DOHH2 (cell line): ENCODE measurements at regions not wholly inside any gene's neighbourhood (a gene's known extent, or its start where the extent isn't known, plus 50 kb on each side); places are given as distances from the start of the nearest gene placed in this dataset.

Experiments used
- H3F3A ChIP-seq: fragments of 200-600 bp; sonication (generic), shearing (Covaris generic); 2 replicates; pipeline ENCODE4 v1.6.0; 2016; ENCODE audit warnings: antibody characterized with exemption, mild to moderate bottlenecking; ENCODE audit not compliant: control insufficient read depth, insufficient read depth
- H3K27ac ChIP-seq: fragments of 200-600 bp; sonication (generic); 2 replicates; pipeline ENCODE4 v1.5.1; 2014; ENCODE audit warnings: low read depth, mild to moderate bottlenecking, low read length, moderate library complexity
- H3K27me3 ChIP-seq: fragments of 200-600 bp; sonication (generic); 2 replicates; pipeline ENCODE4 v1.6.1; 2014; ENCODE audit warnings: mild to moderate bottlenecking, low read length, mixed read lengths; ENCODE audit not compliant: control insufficient read depth
- H3K36me3 ChIP-seq: fragments of 200-600 bp; sonication (generic); 2 replicates; pipeline ENCODE4 v1.6.1; 2014; ENCODE audit warnings: mild to moderate bottlenecking, low read length, moderate library complexity, mixed read lengths; ENCODE audit not compliant: control insufficient read depth
- H3K4me1 ChIP-seq: fragments of 200-600 bp; sonication (generic); 2 replicates; pipeline ENCODE4 v1.6.1; 2014; ENCODE audit warnings: mild to moderate bottlenecking, low read length, mixed read lengths; ENCODE audit not compliant: control insufficient read depth
- H3K4me2 ChIP-seq: fragments of 200-600 bp; sonication (generic); 2 replicates; pipeline ENCODE4 v1.6.0; 2014; ENCODE audit warnings: mild to moderate bottlenecking, low read length, moderate library complexity
- H3K4me3 ChIP-seq: fragments of 200-600 bp; sonication (generic); 2 replicates; pipeline ENCODE4 v1.5.1; 2014; ENCODE audit warnings: mild to moderate bottlenecking, low read length, mixed read lengths
- H3K79me2 ChIP-seq: fragments of 200-600 bp; sonication (generic); 2 replicates; pipeline ENCODE4 v1.6.1; 2014; ENCODE audit warnings: mild to moderate bottlenecking, low read length, mixed read lengths; ENCODE audit not compliant: control insufficient read depth
- H3K9me2 ChIP-seq: fragments of 200-600 bp; sonication (generic); replicated peaks from 2 replicates; pipeline ENCODE4 v1.6.1; 2014; ENCODE audit warnings: mild to moderate bottlenecking, low read length, mixed read lengths; ENCODE audit not compliant: control insufficient read depth
- H3K9me3 ChIP-seq: fragments of 200-600 bp; sonication (generic); 2 replicates; pipeline ENCODE4 v1.6.1; 2014; ENCODE audit warnings: antibody characterized with exemption, low read length, mixed read lengths; ENCODE audit not compliant: control insufficient read depth, insufficient read depth
- H4K20me1 ChIP-seq: fragments of 200-600 bp; sonication (generic); 2 replicates; pipeline ENCODE4 v1.6.0; 2014; ENCODE audit warnings: low read depth, mild to moderate bottlenecking, antibody characterized with exemption, low read length, moderate library complexity; ENCODE audit not compliant: control insufficient read depth, insufficient read depth
- CTCF ChIP-seq: fragments of 200-600 bp; sonication (generic); IDR thresholded peaks from one replicate; pipeline ENCODE4 v1.5.1; 2014; ENCODE audit warnings: antibody characterized with exemption, mild to moderate bottlenecking, low read depth, low read length; ENCODE audit not compliant: poor library complexity, severe bottlenecking
- EZH2phosphoT487 ChIP-seq: fragments of 200-600 bp; sonication (generic); IDR thresholded peaks from 2 replicates; pipeline ENCODE4 v1.6.1; 2017; ENCODE audit warnings: borderline replicate concordance, mild to moderate bottlenecking, antibody characterized with exemption, low read length, moderate library complexity, mixed read lengths

- Histone ChIP-seq H3K9me2 (no peaks in the 10 kb centered on the region), H3K79me2 (no peaks in the 10 kb centered on the region), H3K36me3 (no peaks in the 10 kb centered on the region), H3K27ac (no peak overlapping the region), H3K4me1 (no peaks in the 10 kb centered on the region), H3K4me2 (no peak overlapping the region), H3K4me3 (no peak overlapping the region), H4K20me1 (no peaks in the 10 kb centered on the region), H3F3A (no peaks in the 10 kb centered on the region), H3K27me3 (peaks cover 3% of the 10 kb centered on the region; the same call in 1 of the 2 replicates), H3K9me3 (no peaks in the 10 kb centered on the region)
- TF ChIP-seq CTCF (no peak), EZH2phosphoT487 (no peak)
Observed at GRCh38 chr10:130351466-130352290, 215.5 kb downstream of the GLRX3 start.

GRCh38 chr10:130352291-130352645 is 216.1 kb downstream of the GLRX3 start:
- Histone ChIP-seq H3F3A (no peaks in the 10 kb centered on the region), H3K9me2 (no peaks in the 10 kb centered on the region), H3K27ac (no peak overlapping the region), H3K4me2 (no peak overlapping the region), H3K4me3 (no peak overlapping the region), H3K27me3 (no peaks in the 10 kb centered on the region), H3K4me1 (no peaks in the 10 kb centered on the region), H3K79me2 (no peaks in the 10 kb centered on the region), H3K36me3 (no peaks in the 10 kb centered on the region), H4K20me1 (no peaks in the 10 kb centered on the region), H3K9me3 (no peaks in the 10 kb centered on the region)
- no peak for TF ChIP-seq EZH2phosphoT487
- TF ChIP-seq CTCF, result no peak

GRCh38 chr10:130353928-130354572 is 217.9 kb downstream of the GLRX3 start:
- Histone ChIP-seq H3F3A (no peaks in the 10 kb centered on the region), H3K27me3 (no peaks in the 10 kb centered on the region), H3K9me2 (no peaks in the 10 kb centered on the region), H3K4me1 (no peaks in the 10 kb centered on the region), H3K9me3 (no peaks in the 10 kb centered on the region), H3K36me3 (no peaks in the 10 kb centered on the region), H3K4me3 (no peak overlapping the region), H4K20me1 (no peaks in the 10 kb centered on the region), H3K4me2 (no peak overlapping the region), H3K79me2 (no peaks in the 10 kb centered on the region), H3K27ac (no peak overlapping the region)
- no peak for TF ChIP-seq CTCF
- TF ChIP-seq EZH2phosphoT487, result no peak
